Parathyroid adenoma (tissue), 2 donors: ENCODE measurements at regions not wholly inside any gene's neighbourhood (a gene's known extent, or its start where the extent isn't known, plus 50 kb on each side); places are given as distances from the start of the nearest gene placed in this dataset.

Experiments used
- H2AFZ ChIP-seq: fragments of 300-600 bp; sonication (generic); one replicate; pipeline ENCODE4 v1.7.0; 2017; ENCODE audit warnings: antibody characterized with exemption, mild to moderate bottlenecking
- H3K27ac ChIP-seq: fragments of 300-600 bp; sonication (generic); one replicate; pipeline ENCODE4 v1.7.0; 2017
- H3K27me3 ChIP-seq: fragments of 300-600 bp; sonication (generic); one replicate; pipeline ENCODE4 v1.7.0; 2017; ENCODE audit warnings: low read length; ENCODE audit not compliant: control insufficient read depth, insufficient read depth
- H3K36me3 ChIP-seq: fragments of 300-600 bp; sonication (generic); one replicate; pipeline ENCODE4 v1.7.0; 2017; ENCODE audit warnings: low read length; ENCODE audit not compliant: control insufficient read depth, insufficient read depth
- H3K4me1 ChIP-seq: fragments of 300-600 bp; sonication (generic); one replicate; pipeline ENCODE4 v1.7.0; 2017; ENCODE audit warnings: control low read depth
- H3K4me2 ChIP-seq: fragments of 300-600 bp; sonication (generic); one replicate; pipeline ENCODE4 v1.7.0; 2017; ENCODE audit warnings: low read length
- H3K4me3 ChIP-seq: fragments of 300-600 bp; sonication (generic); one replicate; pipeline ENCODE4 v1.7.0; 2017; ENCODE audit warnings: low read depth, low read length
- H3K79me2 ChIP-seq: fragments of 300-600 bp; sonication (generic); one replicate; pipeline ENCODE4 v1.7.0; 2017; ENCODE audit warnings: control low read depth
- H3K9ac ChIP-seq: fragments of 300-600 bp; sonication (generic); one replicate; pipeline ENCODE4 v1.7.0; 2017; ENCODE audit warnings: mild to moderate bottlenecking
- H3K9me3 ChIP-seq: fragments of 300-600 bp; sonication (generic); one replicate; pipeline ENCODE4 v1.7.0; 2017; ENCODE audit warnings: low read length; ENCODE audit not compliant: control insufficient read depth
- CTCF ChIP-seq: fragments of 300-600 bp; sonication (generic); IDR thresholded peaks from one replicate; pipeline ENCODE4 v1.7.0; 2017; ENCODE audit warnings: antibody characterized with exemption, mild to moderate bottlenecking
- donor health status: primary hyperparathyroidism.

- Histone ChIP-seq H3K27me3 (no peaks in the 10 kb centered on the region), H3K36me3 (no peaks in the 10 kb centered on the region), H3K4me1 (no peaks in the 10 kb centered on the region), H3K9ac (no peak overlapping the region), H3K9me3 (no peaks in the 10 kb centered on the region), H3K27ac (no peak overlapping the region), H3K79me2 (no peaks in the 10 kb centered on the region), H2AFZ (no peak overlapping the region), H3K4me3 (no peak overlapping the region), H3K4me2 (no peak overlapping the region)
- TF ChIP-seq CTCF = no peak
Measured at GRCh38 chr4:178917756-178918155, 1475.5 kb upstream of the AGA start.

- Histone ChIP-seq H3K4me3 (no peak overlapping the region), H3K4me1 (no peaks in the 10 kb centered on the region), H3K27ac (no peak overlapping the region), H3K27me3 (no peaks in the 10 kb centered on the region), H3K9me3 (no peaks in the 10 kb centered on the region), H3K4me2 (no peak overlapping the region), H2AFZ (no peak overlapping the region), H3K79me2 (no peaks in the 10 kb centered on the region), H3K9ac (no peak overlapping the region), H3K36me3 (no peaks in the 10 kb centered on the region)
- TF ChIP-seq CTCF = no peak
Measured at GRCh38 chr4:178937130-178937529, 1494.9 kb upstream of the AGA start.

- Histone ChIP-seq H3K27me3 (no peaks in the 10 kb centered on the region), H3K9ac (no peak overlapping the region), H3K79me2 (no peaks in the 10 kb centered on the region), H2AFZ (no peak overlapping the region), H3K36me3 (no peaks in the 10 kb centered on the region), H3K4me2 (no peak overlapping the region), H3K4me3 (no peak overlapping the region), H3K27ac (no peak overlapping the region), H3K4me1 (no peaks in the 10 kb centered on the region), H3K9me3 (no peaks in the 10 kb centered on the region)
- TF ChIP-seq CTCF = no peak
Measured at GRCh38 chr4:178941975-178942374, 1499.7 kb upstream of the AGA start.

GRCh38 chr4:178953447-178954120 is 1511.3 kb upstream of the AGA start:
- Histone ChIP-seq H3K79me2 (no peaks in the 10 kb centered on the region), H3K9me3 (no peaks in the 10 kb centered on the region), H3K36me3 (no peaks in the 10 kb centered on the region), H3K4me2 (no peak overlapping the region), H3K4me1 (no peaks in the 10 kb centered on the region), H3K9ac (no peak overlapping the region), H3K4me3 (no peak overlapping the region), H3K27ac (no peak overlapping the region), H2AFZ (no peak overlapping the region), H3K27me3 (no peaks in the 10 kb centered on the region)
- no peak for TF ChIP-seq CTCF

- H3K9ac ChIP-seq = no peak overlapping the region
- H3K4me2 ChIP-seq = no peak overlapping the region
- H3K9me3 ChIP-seq = no peaks in the 10 kb centered on the region
- no peak overlapping the region for H3K4me3 ChIP-seq
- H3K4me1 ChIP-seq = no peaks in the 10 kb centered on the region
- no peaks in the 10 kb centered on the region for H3K27me3 ChIP-seq
- H3K79me2 ChIP-seq = no peaks in the 10 kb centered on the region
- H2AFZ ChIP-seq = no peak overlapping the region
- no peaks in the 10 kb centered on the region for H3K36me3 ChIP-seq
- H3K27ac ChIP-seq = no peak overlapping the region
- TF ChIP-seq CTCF = no peak
Measured at GRCh38 chr4:178955614-178956013, 1513.4 kb upstream of the AGA start.
